ENCODE measurements at regions not wholly inside any gene's neighbourhood (a gene's known extent, or its start where the extent isn't known, plus 50 kb on each side); places are given as distances from the start of the nearest gene placed in this dataset.
"Not testable (repeated sequence)": the region's sequence is repeated elsewhere in the genome, so short reads cannot be mapped to it uniquely, and the experiment has no call there.

DNA sequence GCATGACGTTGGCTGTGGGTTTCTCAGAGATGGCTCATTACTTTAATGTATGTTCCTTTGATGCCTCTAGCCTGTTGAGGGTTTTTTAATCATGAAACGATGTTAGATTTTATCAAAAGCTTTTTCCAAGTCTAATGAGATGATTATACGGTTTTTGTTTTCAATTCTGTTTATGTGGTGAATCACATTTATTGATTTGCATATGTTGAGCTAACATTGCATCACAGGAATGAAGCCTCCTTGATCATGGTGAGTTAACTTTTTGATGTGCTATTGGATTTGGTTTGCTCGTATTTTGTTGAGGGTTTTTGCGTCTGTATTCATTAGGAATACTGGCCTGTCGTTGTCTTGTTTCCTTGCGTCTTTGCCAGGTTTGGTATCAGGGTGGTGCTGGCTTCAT, 52.3 kb upstream of the PTPN12 start:
- no peak for DNase-seq

DNA sequence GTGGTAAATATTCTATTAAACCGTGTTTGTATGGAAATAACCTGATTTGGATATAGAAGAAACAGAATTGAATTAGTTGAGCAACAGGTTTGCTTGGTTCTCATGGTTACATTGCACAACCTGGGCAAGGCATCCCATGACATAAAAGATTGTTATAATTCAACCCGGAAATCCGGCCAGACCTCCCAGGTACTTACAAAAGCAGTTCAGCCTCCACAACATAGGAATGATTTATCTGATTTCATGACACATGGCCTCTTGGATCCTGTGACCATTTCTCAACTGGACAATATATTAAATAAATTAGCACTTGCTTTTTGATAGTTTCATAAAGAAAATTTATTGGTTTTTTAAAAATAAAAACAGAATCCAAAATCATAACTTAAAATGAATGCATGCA, 55.1 kb upstream of the PTPN12 start:
- peak in 1 of 2 donors; percentile 19 for DNase-seq

DNA sequence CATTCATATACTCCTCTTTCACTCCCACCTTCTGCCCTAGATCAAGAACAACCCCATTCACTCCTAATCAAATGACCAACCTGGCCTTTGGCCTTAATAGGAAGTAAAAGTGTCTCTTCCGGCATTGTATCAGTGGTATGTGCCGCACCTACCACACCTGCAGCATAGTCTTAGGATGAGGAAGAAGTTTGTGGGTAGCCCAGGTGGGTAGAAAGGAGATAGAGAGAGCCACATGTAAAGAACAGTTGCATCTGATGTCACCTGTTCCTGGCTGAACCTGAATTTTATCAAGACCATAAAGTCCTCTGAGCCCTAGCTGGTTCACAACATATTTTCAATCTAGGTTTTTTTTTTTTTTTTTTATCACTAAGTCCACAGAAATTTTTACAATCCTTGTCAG, 55.5 kb upstream of the PTPN12 start:
- no peak for DNase-seq

DNA sequence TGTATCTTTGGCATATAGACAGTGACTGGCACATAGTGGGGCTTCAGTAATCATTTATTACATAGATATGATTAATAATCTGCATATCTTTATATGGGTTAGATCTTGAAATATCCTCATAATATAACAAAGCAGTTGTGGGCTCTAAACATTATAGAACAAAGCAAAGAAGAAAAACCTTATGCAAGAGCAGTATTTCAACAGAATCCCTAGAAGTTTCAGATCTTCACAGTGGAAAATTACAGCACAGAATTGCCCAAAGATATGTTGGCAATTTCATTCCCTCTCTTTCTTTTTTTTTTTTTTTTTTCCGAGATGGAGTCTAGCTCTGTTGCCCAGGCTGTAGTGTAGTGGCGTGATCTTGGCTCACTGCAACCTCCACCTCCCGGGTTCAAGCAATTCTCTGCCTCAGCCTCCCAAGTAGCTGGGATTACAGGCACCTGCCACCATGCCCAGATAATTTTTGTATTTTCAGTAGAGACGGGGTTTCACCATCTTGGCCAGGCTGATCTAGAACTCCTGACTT, 56.9 kb upstream of the PTPN12 start:
- DNase-seq, result not testable (repeated sequence)

GRCh38 chr7:77479536-77480088, 57.5 kb upstream of the PTPN12 start:
- DNase-seq, result no peak

DNA sequence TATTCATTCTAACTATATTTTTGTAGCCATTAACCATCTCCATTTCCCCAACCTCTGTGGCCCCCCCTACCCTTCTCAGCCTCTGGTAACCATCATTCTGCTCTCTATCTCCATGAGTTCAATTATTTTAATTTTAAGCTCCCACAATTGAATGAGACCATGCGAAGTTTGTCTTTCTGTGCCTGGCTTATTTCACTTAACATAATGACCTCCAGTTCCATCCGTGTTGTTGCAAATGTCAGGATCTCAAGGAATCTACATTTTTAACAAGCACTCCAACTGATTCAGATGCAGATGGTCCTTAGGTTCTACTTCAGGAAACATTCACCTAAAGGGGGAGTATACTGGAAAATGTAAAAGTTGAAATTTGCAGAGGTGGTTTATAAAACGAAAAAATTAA, 60.2 kb upstream of the PTPN12 start:
- DNase-seq, result no peak

- DNase-seq, result no peak
These were observed 59.0 kb upstream of the GSAP start for GRCh38 chr7:77475181-77475580.

DNA sequence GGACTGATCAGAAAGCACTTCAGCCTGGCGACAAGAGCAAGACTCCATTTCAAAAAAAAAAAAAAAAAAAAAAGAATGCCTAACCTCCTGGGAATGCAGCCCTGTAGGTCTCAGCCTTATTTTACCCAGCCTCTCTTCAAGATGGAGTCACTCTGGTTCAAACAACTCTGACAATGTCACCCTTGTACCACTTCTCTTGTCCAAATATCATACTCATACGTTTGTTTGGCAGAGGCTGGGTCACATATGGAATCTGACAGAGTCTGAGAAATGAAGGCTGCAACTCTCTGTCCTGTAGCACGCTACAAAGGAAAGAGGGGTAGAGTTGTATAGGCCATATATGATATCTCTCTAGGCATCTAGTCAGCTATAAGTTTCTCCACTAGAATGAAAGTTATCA, 58.6 kb upstream of the GSAP start:
- no peak for DNase-seq

- no peak for DNase-seq
These were observed 57.3 kb upstream of the GSAP start for GRCh38 chr7:77473229-77474005.

- no peak for DNase-seq
These were observed 53.8 kb upstream of the GSAP start for GRCh38 chr7:77469927-77470326.

GRCh38 chr7:77467408-77467807, 51.3 kb upstream of the GSAP start:
- DNase-seq, result peak in 1 of 2 donors; percentile 27

DNA sequence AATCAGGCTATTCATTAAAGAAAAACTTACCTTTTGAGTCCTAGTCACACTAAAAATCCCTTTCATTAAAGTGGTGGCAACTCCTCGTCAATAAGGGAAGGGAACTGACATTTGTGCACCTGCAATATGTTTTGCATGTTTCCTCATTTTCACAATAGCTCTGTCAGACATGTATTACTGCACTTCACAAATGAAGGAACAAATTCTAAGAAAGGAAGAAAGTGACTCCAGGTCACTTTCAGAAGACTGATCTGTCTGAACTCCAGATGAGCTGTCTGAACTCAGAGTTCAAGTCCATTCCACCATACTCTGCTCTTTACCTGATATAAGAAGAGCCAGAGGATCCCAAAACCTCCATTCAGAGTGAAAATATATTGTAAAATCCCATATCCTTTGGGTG, 50.3 kb upstream of the GSAP start:
- DNase-seq, result no peak
